ENCODE measurements at regions not wholly inside any gene's neighbourhood (a gene's known extent, or its start where the extent isn't known, plus 50 kb on each side); places are given as distances from the start of the nearest gene placed in this dataset.
"Not testable (repeated sequence)": the region's sequence is repeated elsewhere in the genome, so short reads cannot be mapped to it uniquely, and the experiment has no call there.

GRCh38 chr7:22051886-22052673 lies 106.4 kb upstream of the CDCA7L start:
- no peak for ATAC-seq
- H3K4me1 Mint-ChIP-seq = no peaks in the 10 kb centered on the region
- H3K27ac ChIP-seq (ENCODE audit: low read depth, low read length) = no peak overlapping the region
- no peak overlapping the region for H3K4me3 ChIP-seq (ENCODE audit: low read length)
- no peaks in the 10 kb centered on the region for H3K4me1 ChIP-seq (ENCODE audit: control insufficient read depth in 2 of 2, insufficient read depth in 2 of 2, low read length in 2 of 2)
- peaks cover 0 to 4% (median 0%) of the 10 kb centered on the region in 11 donors for H3K9me3 Mint-ChIP-seq
- H3K9me3 ChIP-seq (ENCODE audit: control insufficient read depth in 2 of 3, low read length in 3 of 3) = no peaks in the 10 kb centered on the region
- ChIA-PET POLR2A (no interaction called here), CTCF (interaction anchor here (0.6 kb wide), 1 partner anchor 80 kb away, joined by 3 read pairs; no protein-coding TSS in a partner anchor)
- H3K27ac Mint-ChIP-seq = no peak overlapping the region
- no peaks in the 10 kb centered on the region for H3K36me3 Mint-ChIP-seq
- H3K27me3 ChIP-seq (ENCODE audit: control insufficient read depth in 2 of 2, insufficient read depth in 2 of 2, low read length in 2 of 2) = no peaks in the 10 kb centered on the region
- intact Hi-C loops (cut with micrococcal nuclease) = no loop called here
- no peak for DNase-seq
- no peaks in the 10 kb centered on the region for H3K36me3 ChIP-seq (ENCODE audit: control insufficient read depth in 2 of 3, insufficient read depth in 3 of 3, low read length in 3 of 3)
- H3K4me3 Mint-ChIP-seq = no peak overlapping the region
- peaks cover 4 to 29% (median 19%) of the 10 kb centered on the region in 5 donors for H3K27me3 Mint-ChIP-seq

GRCh38 chr7:22049766-22050500 lies 104.2 kb upstream of the CDCA7L start:
- Mint-ChIP-seq H3K27me3 (peaks cover 0 to 23% (median 5%) of the 10 kb centered on the region in 5 donors), H3K36me3 (no peaks in the 10 kb centered on the region), H3K4me1 (no peaks in the 10 kb centered on the region), H3K27ac (no peak overlapping the region), H3K4me3 (no peak overlapping the region), H3K9me3 (peaks cover 0 to 4% (median 0%) of the 10 kb centered on the region in 11 donors)
- H3K27ac ChIP-seq (ENCODE audit: low read depth, low read length) = no peak overlapping the region
- H3K4me3 ChIP-seq (ENCODE audit: low read length) = no peak overlapping the region
- H3K36me3 ChIP-seq (ENCODE audit: control insufficient read depth in 2 of 3, insufficient read depth in 3 of 3, low read length in 3 of 3) = no peaks in the 10 kb centered on the region
- DNase-seq (no peak), ATAC-seq (no peak)
- H3K27me3 ChIP-seq (ENCODE audit: control insufficient read depth in 2 of 2, insufficient read depth in 2 of 2, low read length in 2 of 2) = no peaks in the 10 kb centered on the region
- intact Hi-C loops (cut with micrococcal nuclease) = no loop called here
- no peaks in the 10 kb centered on the region for H3K4me1 ChIP-seq (ENCODE audit: control insufficient read depth in 2 of 2, insufficient read depth in 2 of 2, low read length in 2 of 2)
- POLR2A ChIA-PET = no interaction called here
- no peaks in the 10 kb centered on the region for H3K9me3 ChIP-seq (ENCODE audit: control insufficient read depth in 2 of 3, low read length in 3 of 3)
- CTCF ChIA-PET = no interaction called here

GRCh38 chr7:22043367-22043766 lies 97.7 kb upstream of the CDCA7L start:
- no peaks in the 10 kb centered on the region for H3K9me3 Mint-ChIP-seq
- no peaks in the 10 kb centered on the region for H3K4me1 ChIP-seq (ENCODE audit: control insufficient read depth in 2 of 2, insufficient read depth in 2 of 2, low read length in 2 of 2)
- ChIA-PET POLR2A (interaction anchor here (0.7 kb wide), 1 partner anchor 18 kb away, joined by 4 read pairs; no protein-coding TSS in a partner anchor), CTCF (no interaction called here)
- ATAC-seq (no peak), DNase-seq (no peak)
- H3K27me3 ChIP-seq (ENCODE audit: control insufficient read depth in 2 of 2, insufficient read depth in 2 of 2, low read length in 2 of 2) = no peaks in the 10 kb centered on the region
- no peak overlapping the region for H3K27ac ChIP-seq (ENCODE audit: low read depth, low read length)
- H3K27me3 Mint-ChIP-seq = peaks cover 6 to 16% (median 10%) of the 10 kb centered on the region in 5 donors
- no peaks in the 10 kb centered on the region for H3K36me3 Mint-ChIP-seq
- H3K9me3 ChIP-seq (ENCODE audit: control insufficient read depth in 2 of 3, low read length in 3 of 3) = no peaks in the 10 kb centered on the region
- no peak overlapping the region for H3K4me3 Mint-ChIP-seq
- no peaks in the 10 kb centered on the region for H3K4me1 Mint-ChIP-seq
- intact Hi-C loops (cut with micrococcal nuclease) = no loop called here
- no peaks in the 10 kb centered on the region for H3K36me3 ChIP-seq (ENCODE audit: control insufficient read depth in 2 of 3, insufficient read depth in 3 of 3, low read length in 3 of 3)
- no peak overlapping the region for H3K4me3 ChIP-seq (ENCODE audit: low read length)
- H3K27ac Mint-ChIP-seq = no peak overlapping the region

GRCh38 chr7:22040923-22041595 lies 95.4 kb upstream of the CDCA7L start:
- Mint-ChIP-seq H3K4me1 (no peaks in the 10 kb centered on the region), H3K9me3 (peaks cover 0 to 2% (median 0%) of the 10 kb centered on the region in 11 donors), H3K36me3 (no peaks in the 10 kb centered on the region), H3K4me3 (no peak overlapping the region), H3K27ac (no peak overlapping the region), H3K27me3 (peaks cover 9 to 22% (median 14%) of the 10 kb centered on the region in 5 donors)
- DNase-seq (no peak), ATAC-seq (no peak)
- Histone ChIP-seq H3K27ac (ENCODE audit: low read depth, low read length) (no peak overlapping the region), H3K27me3 (ENCODE audit: control insufficient read depth in 2 of 2, insufficient read depth in 2 of 2, low read length in 2 of 2) (no peaks in the 10 kb centered on the region), H3K4me3 (ENCODE audit: low read length) (no peak overlapping the region), H3K4me1 (ENCODE audit: control insufficient read depth in 2 of 2, insufficient read depth in 2 of 2, low read length in 2 of 2) (no peaks in the 10 kb centered on the region), H3K36me3 (ENCODE audit: control insufficient read depth in 2 of 3, insufficient read depth in 3 of 3, low read length in 3 of 3) (no peaks in the 10 kb centered on the region), H3K9me3 (ENCODE audit: control insufficient read depth in 2 of 3, low read length in 3 of 3) (no peaks in the 10 kb centered on the region)
- intact Hi-C loops (cut with micrococcal nuclease) = no loop called here
- POLR2A ChIA-PET = no interaction called here
- CTCF ChIA-PET = no interaction called here

- DNase-seq (no peak), ATAC-seq (no peak)
- Mint-ChIP-seq H3K4me1 (no peaks in the 10 kb centered on the region), H3K27ac (no peak overlapping the region), H3K4me3 (no peak overlapping the region), H3K36me3 (no peaks in the 10 kb centered on the region), H3K9me3 (peaks cover 0 to 2% (median 0%) of the 10 kb centered on the region in 11 donors), H3K27me3 (peaks cover 8 to 19% (median 9%) of the 10 kb centered on the region in 5 donors)
- H3K9me3 ChIP-seq (ENCODE audit: control insufficient read depth in 2 of 3, low read length in 3 of 3) = no peaks in the 10 kb centered on the region
- no peaks in the 10 kb centered on the region for H3K36me3 ChIP-seq (ENCODE audit: control insufficient read depth in 2 of 3, insufficient read depth in 3 of 3, low read length in 3 of 3)
- ChIA-PET POLR2A (no interaction called here), CTCF (no interaction called here)
- H3K4me3 ChIP-seq (ENCODE audit: low read length) = no peak overlapping the region
- no peak overlapping the region for H3K27ac ChIP-seq (ENCODE audit: low read depth, low read length)
- no peaks in the 10 kb centered on the region for H3K4me1 ChIP-seq (ENCODE audit: control insufficient read depth in 2 of 2, insufficient read depth in 2 of 2, low read length in 2 of 2)
- no peaks in the 10 kb centered on the region for H3K27me3 ChIP-seq (ENCODE audit: control insufficient read depth in 2 of 2, insufficient read depth in 2 of 2, low read length in 2 of 2)
- intact Hi-C loops (cut with micrococcal nuclease) = no loop called here
Observed at GRCh38 chr7:22039670-22040069, 94.0 kb upstream of the CDCA7L start.

GRCh38 chr7:22032356-22032755 lies 86.7 kb upstream of the CDCA7L start:
- ATAC-seq; intact Hi-C loops (cut with micrococcal nuclease); H3K4me1 ChIP-seq (ENCODE audit: control insufficient read depth in 2 of 2, insufficient read depth in 2 of 2, low read length in 2 of 2); H3K9me3 Mint-ChIP-seq; DNase-seq; H3K4me1 Mint-ChIP-seq; H3K27ac ChIP-seq (ENCODE audit: low read depth, low read length); H3K27me3 Mint-ChIP-seq; H3K27ac Mint-ChIP-seq; H3K9me3 ChIP-seq (ENCODE audit: control insufficient read depth in 2 of 3, low read length in 3 of 3); CTCF ChIA-PET; H3K36me3 ChIP-seq (ENCODE audit: control insufficient read depth in 2 of 3, insufficient read depth in 3 of 3, low read length in 3 of 3); H3K36me3 Mint-ChIP-seq; POLR2A ChIA-PET; H3K27me3 ChIP-seq (ENCODE audit: control insufficient read depth in 2 of 2, insufficient read depth in 2 of 2, low read length in 2 of 2); H3K4me3 ChIP-seq (ENCODE audit: low read length); H3K4me3 Mint-ChIP-seq: not testable (repeated sequence)

Measured in naive thymus-derived CD4-positive, alpha-beta T cell (primary cell).